DND-41 (cell line): ENCODE measurements at regions not wholly inside any gene's neighbourhood (a gene's known extent, or its start where the extent isn't known, plus 50 kb on each side); places are given as distances from the start of the nearest gene placed in this dataset.

Experiments used
- ATAC-seq: fragments of 200-7000 bp; cut with Tn5 transposase; 3 replicates; pipeline ENCODE4 v1.9.1; 2021; ENCODE audit warnings: low read depth; ENCODE audit not compliant: insufficient read depth
- DNase-seq: peaks from one replicate; pipeline ENCODE4 v3.0.0-alpha.2; 2020
- H2AFZ ChIP-seq: 2 replicates; pipeline ENCODE4 v1.6.0; 2012; ENCODE audit warnings: low read depth, low read length
- H3K27ac ChIP-seq: 2 replicates; pipeline ENCODE4 v1.5.1; 2012; ENCODE audit warnings: low read length, inconsistent platforms
- H3K27me3 ChIP-seq: fragments of 200-600 bp; sonication (generic); 2 replicates; pipeline ENCODE4 v1.6.0; 2012; ENCODE audit warnings: low read length, mild to moderate bottlenecking, inconsistent platforms; ENCODE audit not compliant: insufficient read depth, poor library complexity
- H3K36me3 ChIP-seq: 2 replicates; pipeline ENCODE4 v1.5.1; 2012; ENCODE audit warnings: low read length, inconsistent platforms; ENCODE audit not compliant: insufficient read depth
- H3K4me1 ChIP-seq: 2 replicates; pipeline ENCODE4 v1.5.1; 2012; ENCODE audit warnings: mild to moderate bottlenecking, low read length; ENCODE audit not compliant: insufficient read depth
- H3K4me2 ChIP-seq: 2 replicates; pipeline ENCODE4 v1.6.0; 2012; ENCODE audit warnings: mild to moderate bottlenecking, moderate library complexity, low read length, inconsistent platforms; ENCODE audit not compliant: insufficient read depth
- H3K4me3 ChIP-seq, 2 experiments: fragments of 200-600 bp in 1 of 2; shearing (Covaris generic) in 1 of 2; 2 replicates each; pipeline ENCODE4 v1.5.1; 2012 to 2016; ENCODE audit warnings: inconsistent platforms in 2 of 2, low read length in 2 of 2, mild to moderate bottlenecking in 2 of 2, low read depth in 1 of 2, moderate library complexity in 1 of 2
- H3K79me2 ChIP-seq: 2 replicates; pipeline ENCODE4 v1.6.0; 2012; ENCODE audit warnings: low read length, inconsistent platforms; ENCODE audit not compliant: insufficient read depth
- H3K9ac ChIP-seq: 2 replicates; pipeline ENCODE4 v1.6.0; 2012; ENCODE audit warnings: low read depth, mild to moderate bottlenecking, inconsistent platforms, low read length, moderate library complexity
- H3K9me3 ChIP-seq: 2 replicates; pipeline ENCODE4 v1.5.1; 2012; ENCODE audit warnings: low read length, moderate library complexity, mild to moderate bottlenecking, inconsistent platforms; ENCODE audit not compliant: insufficient read depth, severe bottlenecking
- H4K20me1 ChIP-seq: 2 replicates; pipeline ENCODE4 v1.6.0; 2012; ENCODE audit warnings: low read length; ENCODE audit not compliant: insufficient read depth
- EZH2 ChIP-seq: IDR thresholded peaks from 3 replicates; pipeline ENCODE4 v1.6.1; 2012; ENCODE audit warnings: borderline replicate concordance, low read depth, mild to moderate bottlenecking, moderate library complexity, low read length, inconsistent platforms; ENCODE audit not compliant: severe bottlenecking
- TF ChIP-seq, protein P1 (sequence below): IDR thresholded peaks from 2 replicates; pipeline ENCODE4 v1.5.1; 2012; ENCODE audit warnings: borderline replicate concordance, low read length, moderate library complexity, mild to moderate bottlenecking; ENCODE audit not compliant: poor library complexity, severe bottlenecking; ENCODE audit errors: extremely low read depth

DNA sequence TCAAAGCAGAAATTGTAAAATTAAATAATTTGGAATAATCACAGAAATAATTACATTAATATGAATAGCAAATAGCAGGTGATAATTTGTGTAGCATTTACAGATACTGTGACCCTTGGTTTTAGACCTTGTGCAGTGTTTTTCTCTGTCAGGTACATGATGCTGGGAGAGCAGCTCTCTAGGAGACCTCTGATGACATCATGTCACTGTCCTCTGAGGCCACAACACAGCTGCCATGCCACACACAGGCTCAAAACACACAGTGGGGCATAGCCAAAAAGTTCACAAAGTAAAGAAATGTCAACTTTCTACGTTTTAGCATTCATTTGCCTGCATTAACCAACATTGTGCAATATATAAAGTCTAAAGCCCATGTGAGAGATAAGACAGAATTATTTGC, 71.8 kb upstream of the ZBTB20 start:
- no peak overlapping the region for H3K9ac ChIP-seq
- no peak for ATAC-seq
- no peak for DNase-seq
- H3K4me3 ChIP-seq: no peak overlapping the region
- TF ChIP-seq, protein P1, sequence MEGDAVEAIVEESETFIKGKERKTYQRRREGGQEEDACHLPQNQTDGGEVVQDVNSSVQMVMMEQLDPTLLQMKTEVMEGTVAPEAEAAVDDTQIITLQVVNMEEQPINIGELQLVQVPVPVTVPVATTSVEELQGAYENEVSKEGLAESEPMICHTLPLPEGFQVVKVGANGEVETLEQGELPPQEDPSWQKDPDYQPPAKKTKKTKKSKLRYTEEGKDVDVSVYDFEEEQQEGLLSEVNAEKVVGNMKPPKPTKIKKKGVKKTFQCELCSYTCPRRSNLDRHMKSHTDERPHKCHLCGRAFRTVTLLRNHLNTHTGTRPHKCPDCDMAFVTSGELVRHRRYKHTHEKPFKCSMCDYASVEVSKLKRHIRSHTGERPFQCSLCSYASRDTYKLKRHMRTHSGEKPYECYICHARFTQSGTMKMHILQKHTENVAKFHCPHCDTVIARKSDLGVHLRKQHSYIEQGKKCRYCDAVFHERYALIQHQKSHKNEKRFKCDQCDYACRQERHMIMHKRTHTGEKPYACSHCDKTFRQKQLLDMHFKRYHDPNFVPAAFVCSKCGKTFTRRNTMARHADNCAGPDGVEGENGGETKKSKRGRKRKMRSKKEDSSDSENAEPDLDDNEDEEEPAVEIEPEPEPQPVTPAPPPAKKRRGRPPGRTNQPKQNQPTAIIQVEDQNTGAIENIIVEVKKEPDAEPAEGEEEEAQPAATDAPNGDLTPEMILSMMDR: no peak
- no peak for TF ChIP-seq EZH2
- no peak overlapping the region for H3K27ac ChIP-seq
- no peaks in the 10 kb centered on the region for H3K4me1 ChIP-seq
- no peak overlapping the region for H3K4me2 ChIP-seq
- no peaks in the 10 kb centered on the region for H3K36me3 ChIP-seq
- H4K20me1 ChIP-seq: no peaks in the 10 kb centered on the region
- no peak overlapping the region for H2AFZ ChIP-seq
- no peaks in the 10 kb centered on the region for H3K9me3 ChIP-seq
- no peaks in the 10 kb centered on the region for H3K27me3 ChIP-seq
- H3K79me2 ChIP-seq: no peaks in the 10 kb centered on the region

DNA sequence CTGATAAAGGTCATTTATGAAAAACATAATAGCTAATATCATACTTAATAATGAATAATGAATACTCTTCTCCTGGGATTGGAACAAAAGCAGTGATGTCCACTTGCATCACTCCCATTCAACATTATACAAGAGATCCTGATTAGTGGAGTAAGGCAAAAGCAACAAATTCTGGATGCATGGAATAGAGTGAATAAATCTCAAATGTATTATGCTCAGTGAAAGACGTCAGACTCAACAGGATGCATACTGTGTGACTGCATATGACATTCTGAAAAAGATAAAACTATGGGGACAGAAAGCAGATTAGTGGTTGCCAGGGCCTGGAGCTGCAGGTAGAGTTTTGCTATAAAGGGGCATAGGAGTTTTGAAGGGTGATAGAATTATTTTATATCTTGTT, 77.6 kb upstream of the ZBTB20 start:
- DNase-seq (no peak), ATAC-seq (no peak)
- no peak overlapping the region for H3K27ac ChIP-seq

DNA sequence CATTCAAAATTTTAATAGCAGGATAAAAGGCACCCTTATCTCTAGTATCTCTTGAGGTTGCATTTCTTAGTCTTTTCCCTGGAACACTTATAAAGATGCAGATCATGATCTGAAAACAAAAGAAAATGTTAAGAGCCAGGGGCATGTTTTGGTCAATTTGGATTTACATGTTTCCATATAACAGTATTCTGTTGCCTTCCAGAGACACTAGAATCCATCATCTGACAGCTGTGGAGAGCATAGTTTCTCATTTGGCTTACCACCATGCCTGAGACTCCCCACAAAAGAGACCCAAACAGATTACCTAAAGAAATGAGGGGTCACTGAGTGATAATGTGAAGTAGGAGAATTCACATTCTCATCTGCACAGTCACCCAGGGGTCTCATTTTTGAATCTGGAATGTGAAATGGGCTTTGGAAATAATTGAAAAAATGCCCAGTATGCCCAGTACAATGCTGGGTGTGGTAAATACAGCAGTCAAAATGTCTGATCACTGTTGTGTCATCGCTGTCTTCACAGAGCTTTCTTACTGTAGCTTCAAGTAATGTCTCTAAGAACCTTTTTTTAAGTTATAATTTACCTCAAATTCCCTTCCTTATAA, 79.9 kb upstream of the ZBTB20 start:
- Histone ChIP-seq H3K9ac (no peak overlapping the region), H3K9me3 (no peaks in the 10 kb centered on the region), H3K4me3 (no peak overlapping the region), H3K4me1 (no peaks in the 10 kb centered on the region), H3K79me2 (no peaks in the 10 kb centered on the region), H3K4me2 (no peak overlapping the region), H3K27me3 (no peaks in the 10 kb centered on the region), H2AFZ (no peak overlapping the region), H3K27ac (no peak overlapping the region), H3K36me3 (no peaks in the 10 kb centered on the region), H4K20me1 (no peaks in the 10 kb centered on the region)
- ATAC-seq: no peak
- DNase-seq: no peak
- TF ChIP-seq, protein P1: no peak
- no peak for TF ChIP-seq EZH2

More for the DNA sequence above, 77.6 kb upstream of the ZBTB20 start:
- TF ChIP-seq, protein P1: no peak
- no peak for TF ChIP-seq EZH2
- Histone ChIP-seq H3K27me3 (no peaks in the 10 kb centered on the region), H3K4me3 (no peak overlapping the region), H2AFZ (no peak overlapping the region), H3K4me2 (no peak overlapping the region), H3K79me2 (no peaks in the 10 kb centered on the region), H3K4me1 (no peaks in the 10 kb centered on the region), H3K9me3 (no peaks in the 10 kb centered on the region), H4K20me1 (no peaks in the 10 kb centered on the region), H3K36me3 (no peaks in the 10 kb centered on the region), H3K9ac (no peak overlapping the region)
